PC-9 (cell line): ENCODE measurements at regions not wholly inside any gene's neighbourhood (a gene's known extent, or its start where the extent isn't known, plus 50 kb on each side); places are given as distances from the start of the nearest gene placed in this dataset.

Experiments
- BruUV-seq: library from RNA; stranded (reverse); fragments of 400-500 nt; replicated peaks from 2 replicates; lab custom pipeline; 2021; lab: Mats Ljungman, UMichigan
- CTCF ChIA-PET: fragments of 300-600 bp; sonication (Branson Sonifier 250); formaldehyde crosslinking; loops from one replicate; lab custom pipeline; 2022; ENCODE audit warnings: antibody characterized with exemption; lab: Charles Lee
- POLR2A ChIA-PET: fragments of 300-600 bp; sonication (Branson Sonifier 250); formaldehyde crosslinking; loops from one replicate; lab custom pipeline; 2022; ENCODE audit warnings: antibody characterized with exemption; ENCODE audit not compliant: unreplicated experiment; lab: Charles Lee
- DNase-seq, 2 experiments: peaks; one replicate each; pipeline versions ENCODE4 v3.0.0 to v3.0.0-alpha.2; 2015 to 2022; ENCODE audit warnings: mixed read lengths in 1 of 2
- H2AFZ ChIP-seq: fragments of 200-600 bp; sonication (generic); 2 replicates; pipeline ENCODE4 v1.8.1; 2017; ENCODE audit warnings: antibody characterized with exemption
- H3F3A ChIP-seq: fragments of 200-600 bp; sonication (generic); 2 replicates; pipeline ENCODE4 v1.8.1; 2017; ENCODE audit warnings: antibody characterized with exemption, mild to moderate bottlenecking, low read depth; ENCODE audit not compliant: insufficient read depth
- H3K27ac ChIP-seq: fragments of 200-600 bp; sonication (generic); 2 replicates; pipeline ENCODE4 v1.6.1; 2016; ENCODE audit warnings: mixed run types
- H3K27me3 ChIP-seq: fragments of 200-600 bp; sonication (generic); 2 replicates; pipeline ENCODE4 v1.6.1; 2016; ENCODE audit warnings: low read depth, mixed run types; ENCODE audit not compliant: insufficient read depth
- H3K36me3 ChIP-seq: fragments of 200-600 bp; sonication (generic); 2 replicates; pipeline ENCODE4 v1.6.1; 2016; ENCODE audit warnings: low read depth, mixed run types
- H3K4me1 ChIP-seq: fragments of 200-600 bp; sonication (generic); replicated peaks from 2 replicates; pipeline ENCODE4 v1.6.1; 2016; ENCODE audit warnings: mixed run types; ENCODE audit not compliant: insufficient read depth
- H3K4me2 ChIP-seq: fragments of 200-600 bp; sonication (generic); 2 replicates; pipeline ENCODE4 v1.6.1; 2017; ENCODE audit warnings: mixed run types
- H3K4me3 ChIP-seq: fragments of 200-600 bp; sonication (generic); 2 replicates; pipeline ENCODE4 v1.6.1; 2016; ENCODE audit warnings: mixed run types
- H3K79me2 ChIP-seq: fragments of 200-600 bp; sonication (generic); 2 replicates; pipeline ENCODE4 v1.6.1; 2017; ENCODE audit warnings: low read depth, mixed run types
- H3K9me2 ChIP-seq: fragments of 200-600 bp; sonication (generic); 2 replicates; pipeline ENCODE4 v1.8.1; 2017; ENCODE audit warnings: mild to moderate bottlenecking; ENCODE audit not compliant: insufficient read depth
- H3K9me3 ChIP-seq: fragments of 200-600 bp; sonication (generic); 2 replicates; pipeline ENCODE4 v1.8.1; 2016; ENCODE audit warnings: low read depth; ENCODE audit not compliant: insufficient read depth
- H4K20me1 ChIP-seq: fragments of 200-600 bp; sonication (generic); 2 replicates; pipeline ENCODE4 v1.8.1; 2017; ENCODE audit not compliant: insufficient read depth
- CTCF ChIP-seq: fragments of 200-600 bp; sonication (generic); conservative IDR thresholded peaks from 2 replicates; pipeline ENCODE4 v1.6.1; 2017; ENCODE audit warnings: mixed run types, antibody characterized with exemption, mild to moderate bottlenecking, moderate library complexity
- EZH2 ChIP-seq: fragments of 200-600 bp; sonication (generic); IDR thresholded peaks from 2 replicates; pipeline ENCODE4 v1.8.0; 2017; ENCODE audit warnings: antibody characterized with exemption, low read depth
- intact Hi-C: fragments of 100-400 bp; cut with micrococcal nuclease; formaldehyde crosslinking; loops from one replicate; pipeline ENCODE4 v1.10.0; 2022; ENCODE audit not compliant: unreplicated experiment

GRCh38 chrX:8887004-8887403 is 85.8 kb upstream of the FAM9A start:
- TF ChIP-seq EZH2 (no peak), CTCF (no peak)
- Histone ChIP-seq H4K20me1 (no peaks in the 10 kb centered on the region), H3K27ac (no peak overlapping the region), H3K4me1 (no peaks in the 10 kb centered on the region), H2AFZ (no peak overlapping the region), H3K9me3 (no peaks in the 10 kb centered on the region), H3K9me2 (no peaks in the 10 kb centered on the region), H3K36me3 (no peaks in the 10 kb centered on the region), H3K4me2 (no peak overlapping the region), H3K27me3 (no peaks in the 10 kb centered on the region), H3K79me2 (no peaks in the 10 kb centered on the region), H3F3A (no peaks in the 10 kb centered on the region), H3K4me3 (no peak overlapping the region)
- CTCF ChIA-PET: interaction anchor here (0.7 kb wide), 1 partner anchor 1126 kb away, joined by 3 read pairs; no protein-coding TSS in a partner anchor
- intact Hi-C loops: loop anchor here (10.0 kb wide), 1 partner anchor 62 kb away; no protein-coding TSS in a partner anchor
- no TSS peak for BruUV-seq
- DNase-seq: no peak
- POLR2A ChIA-PET: no interaction called here

GRCh38 chrX:8879750-8880149 is 78.6 kb upstream of the FAM9A start:
- Histone ChIP-seq H3K4me1 (no peaks in the 10 kb centered on the region), H3K27ac (no peak overlapping the region), H2AFZ (no peak overlapping the region), H3K79me2 (no peaks in the 10 kb centered on the region), H3K9me2 (no peaks in the 10 kb centered on the region), H3K27me3 (no peaks in the 10 kb centered on the region), H3K4me2 (no peak overlapping the region), H3K36me3 (no peaks in the 10 kb centered on the region), H3K4me3 (no peak overlapping the region), H4K20me1 (no peaks in the 10 kb centered on the region), H3K9me3 (no peaks in the 10 kb centered on the region), H3F3A (no peaks in the 10 kb centered on the region)
- intact Hi-C loops: loop anchor here (5.0 to 10.0 kb wide), 3 partner anchors 55 to 882 kb away; no protein-coding TSS in a partner anchor
- peak in 1 of 2 experiments; percentile 24 for DNase-seq
- POLR2A ChIA-PET: no interaction called here
- CTCF ChIA-PET: interaction anchor here (1.3 kb wide), 1 partner anchor 34 kb away, joined by 4 read pairs; no protein-coding TSS in a partner anchor
- no peak for TF ChIP-seq EZH2
- peak; percentile 56; the same call in 1 of the 2 replicates for TF ChIP-seq CTCF
- no TSS peak for BruUV-seq

GRCh38 chrX:8873956-8874355 is 72.8 kb upstream of the FAM9A start:
- DNase-seq: no peak
- intact Hi-C loops: loop anchor here (10.0 kb wide), 1 partner anchor 129 kb away; no protein-coding TSS in a partner anchor
- ChIA-PET POLR2A (no interaction called here), CTCF (no interaction called here)
- TF ChIP-seq CTCF (no peak), EZH2 (no peak)
- no peaks in the 10 kb centered on the region for H3K27me3 ChIP-seq
- no peak overlapping the region for H2AFZ ChIP-seq
- no peaks in the 10 kb centered on the region for H3K36me3 ChIP-seq
- no TSS peak for BruUV-seq
- no peaks in the 10 kb centered on the region for H3K79me2 ChIP-seq
- H3K4me2 ChIP-seq: no peak overlapping the region
- no peaks in the 10 kb centered on the region for H3K9me3 ChIP-seq
- H3K27ac ChIP-seq: no peak overlapping the region
- peaks cover 13% of the 10 kb centered on the region for H3K4me1 ChIP-seq
- H3F3A ChIP-seq: peaks cover 8% of the 10 kb centered on the region; the same call in 1 of the 2 replicates
- H3K9me2 ChIP-seq: no peaks in the 10 kb centered on the region
- H4K20me1 ChIP-seq: no peaks in the 10 kb centered on the region
- no peak overlapping the region for H3K4me3 ChIP-seq
